ENCODE measurements at regions not wholly inside any gene's neighbourhood (a gene's known extent, or its start where the extent isn't known, plus 50 kb on each side); places are given as distances from the start of the nearest gene placed in this dataset.

- H3K4me3 ChIP-seq (ENCODE audit: low read depth, low read length) = no peak overlapping the region
- DNase-seq (ENCODE audit: low read depth) = no peak
- TF ChIP-seq CTCF (IDR thresholded peaks at IDR 0.05; ENCODE audit: insufficient read depth, low read depth, low read length) = no peak
These were observed 465.4 kb downstream of the GBE1 start for GRCh38 chr3:81295906-81296577.

- H3K4me3 ChIP-seq (ENCODE audit: low read depth, low read length) = no peak overlapping the region
- no peak for DNase-seq (ENCODE audit: low read depth)
- TF ChIP-seq CTCF (IDR thresholded peaks at IDR 0.05; ENCODE audit: insufficient read depth, low read depth, low read length) = no peak
These were observed 468.3 kb downstream of the GBE1 start for GRCh38 chr3:81293156-81293555.

- TF ChIP-seq CTCF (IDR thresholded peaks at IDR 0.05; ENCODE audit: insufficient read depth, low read depth, low read length) = no peak
- DNase-seq (ENCODE audit: low read depth) = no peak
- H3K4me3 ChIP-seq (ENCODE audit: low read depth, low read length) = no peak overlapping the region
These were observed 469.9 kb downstream of the GBE1 start for GRCh38 chr3:81291586-81291985.

- no peak overlapping the region for H3K4me3 ChIP-seq (ENCODE audit: low read depth, low read length)
- DNase-seq (ENCODE audit: low read depth) = no peak
- no peak for TF ChIP-seq CTCF (IDR thresholded peaks at IDR 0.05; ENCODE audit: insufficient read depth, low read depth, low read length)
These were observed 471.8 kb downstream of the GBE1 start for GRCh38 chr3:81289676-81290075.

GRCh38 chr3:81279481-81280379, 481.7 kb downstream of the GBE1 start:
- H3K4me3 ChIP-seq (ENCODE audit: low read depth, low read length) = no peak overlapping the region
- DNase-seq (ENCODE audit: low read depth) = no peak
- TF ChIP-seq CTCF (IDR thresholded peaks at IDR 0.05; ENCODE audit: insufficient read depth, low read depth, low read length) = no peak

- no peak overlapping the region for H3K4me3 ChIP-seq (ENCODE audit: low read depth, low read length)
- DNase-seq (ENCODE audit: low read depth) = no peak
- TF ChIP-seq CTCF (IDR thresholded peaks at IDR 0.05; ENCODE audit: insufficient read depth, low read depth, low read length) = no peak
These were observed 483.6 kb downstream of the GBE1 start for GRCh38 chr3:81277853-81278252.

Measured in fibroblast of villous mesenchyme (primary cell).